Naive thymus-derived CD4-positive, alpha-beta T cell (primary cell): ENCODE measurements at regions not wholly inside any gene's neighbourhood (a gene's known extent, or its start where the extent isn't known, plus 50 kb on each side); places are given as distances from the start of the nearest gene placed in this dataset.
A peak's percentile ranks its signal among the peaks of the same experiment; 100 is the strongest.

Experiments
- ATAC-seq: fragments of 150-1000 bp; cut with Tn5 transposase; 2 replicates; pipeline ENCODE4 v1.10.0; 2021; ENCODE audit warnings: mild to moderate bottlenecking, moderate library complexity
- CTCF ChIA-PET: fragments of 350-600 bp; sonication (Branson Sonifier 250); formaldehyde crosslinking; loops from one replicate; lab custom pipeline; 2021; ENCODE audit warnings: antibody characterized with exemption; lab: Charles Lee
- POLR2A ChIA-PET: fragments of 350-600 bp; sonication (Branson Sonifier 250); formaldehyde crosslinking; loops from one replicate; lab custom pipeline; 2021; ENCODE audit warnings: antibody characterized with exemption, inconsistent platforms; lab: Charles Lee
- DNase-seq, 9 donors: peaks; one replicate each; pipeline versions ENCODE4 v3.0.0 to v3.0.0-alpha.2; 2020 to 2022; ENCODE audit warnings: mixed read lengths in 1 of 9
- H3K27ac ChIP-seq: one replicate; pipeline ENCODE4 v1.7.0; 2013; ENCODE audit warnings: mild to moderate bottlenecking, low read depth, low read length, moderate library complexity
- H3K27me3 ChIP-seq, 2 donors: one replicate each; pipeline ENCODE4 v1.7.0; 2013; ENCODE audit warnings: low read length in 2 of 2, mild to moderate bottlenecking in 2 of 2, moderate library complexity in 2 of 2; ENCODE audit not compliant: control insufficient read depth in 2 of 2, insufficient read depth in 2 of 2
- H3K36me3 ChIP-seq, 3 experiments: 1 replicate in 2 of 3; 2 replicates in 1 of 3; pipeline ENCODE4 v1.7.0; 2013; ENCODE audit warnings: low read length in 3 of 3, mild to moderate bottlenecking in 3 of 3, moderate library complexity in 1 of 3; ENCODE audit not compliant: insufficient read depth in 3 of 3, control insufficient read depth in 2 of 3
- H3K4me1 ChIP-seq, 2 donors: one replicate each; pipeline ENCODE4 v1.7.0; 2013; ENCODE audit warnings: low read length in 2 of 2, mild to moderate bottlenecking in 2 of 2, moderate library complexity in 1 of 2; ENCODE audit not compliant: control insufficient read depth in 2 of 2, insufficient read depth in 2 of 2
- H3K4me3 ChIP-seq: 2 replicates; pipeline ENCODE4 v1.7.0; 2013; ENCODE audit warnings: mild to moderate bottlenecking, low read length
- H3K9me3 ChIP-seq, 3 experiments: 1 replicate in 2 of 3; 2 replicates in 1 of 3; pipeline ENCODE4 v1.7.0; 2013; ENCODE audit warnings: low read length in 3 of 3; ENCODE audit not compliant: control insufficient read depth in 2 of 3
- H3K27ac Mint-ChIP-seq, 9 donors: one replicate each; pipeline ENCODE4 v1.8.0; 2020 to 2022; ENCODE audit warnings: mixed read lengths in 9 of 9, mild to moderate bottlenecking in 8 of 9, moderate library complexity in 5 of 9, inconsistent platforms in 2 of 9
- H3K27me3 Mint-ChIP-seq, 5 donors: one replicate each; pipeline ENCODE4 v1.8.0; 2021 to 2022; ENCODE audit warnings: mixed read lengths in 5 of 5, mild to moderate bottlenecking in 1 of 5
- H3K36me3 Mint-ChIP-seq, 5 donors: one replicate each; pipeline ENCODE4 v1.8.0; 2020 to 2022; ENCODE audit warnings: mixed read lengths in 5 of 5, mild to moderate bottlenecking in 3 of 5, inconsistent platforms in 1 of 5
- H3K4me1 Mint-ChIP-seq, 7 donors: one replicate each; pipeline ENCODE4 v1.8.0; 2020 to 2022; ENCODE audit warnings: mixed read lengths in 7 of 7, mild to moderate bottlenecking in 3 of 7, inconsistent platforms in 1 of 7
- H3K4me3 Mint-ChIP-seq, 10 donors: one replicate each; pipeline ENCODE4 v1.8.0; 2020 to 2022; ENCODE audit warnings: mild to moderate bottlenecking in 10 of 10, mixed read lengths in 10 of 10, moderate library complexity in 6 of 10, inconsistent platforms in 2 of 10
- H3K9me3 Mint-ChIP-seq, 11 donors: one replicate each; pipeline ENCODE4 v1.8.0; 2020 to 2022; ENCODE audit warnings: mixed read lengths in 11 of 11, mild to moderate bottlenecking in 4 of 11, inconsistent platforms in 1 of 11, moderate library complexity in 1 of 11
- intact Hi-C, 2 donors: fragments of 100-400 bp; cut with micrococcal nuclease; formaldehyde crosslinking; loops; one replicate each; pipeline ENCODE4 v1.15.1; 2023

DNA sequence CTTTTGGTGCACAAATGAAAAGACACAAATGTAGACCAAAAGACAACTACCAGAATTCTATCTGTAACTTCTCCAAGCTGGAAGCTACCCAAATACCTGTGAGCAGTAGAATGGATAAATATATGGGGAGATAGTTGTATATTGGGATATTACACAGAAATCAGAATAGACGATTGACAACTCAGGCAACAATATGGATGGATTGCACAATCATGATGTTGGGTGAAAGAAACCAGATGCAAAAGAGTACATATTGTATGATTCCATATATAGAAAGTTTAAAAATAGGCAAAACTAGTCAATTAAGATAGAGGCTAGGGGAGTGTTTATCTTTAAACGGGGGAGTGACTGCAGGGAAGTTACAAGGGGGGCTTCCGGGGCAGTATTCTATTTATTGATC, 77.5 kb upstream of the NKD1 start:
- H3K27me3 Mint-ChIP-seq: peaks cover 7 to 49% (median 11%) of the 10 kb centered on the region in 5 donors
- H3K27ac Mint-ChIP-seq: no peak overlapping the region
- H3K36me3 ChIP-seq: no peaks in the 10 kb centered on the region
- CTCF ChIA-PET: no interaction called here
- no peak overlapping the region for H3K27ac ChIP-seq
- H3K27me3 ChIP-seq: no peaks in the 10 kb centered on the region
- ATAC-seq (no peak), DNase-seq (no peak)
- H3K4me1 ChIP-seq: no peaks in the 10 kb centered on the region
- no peaks in the 10 kb centered on the region for H3K9me3 ChIP-seq
- H3K4me3 Mint-ChIP-seq: no peak overlapping the region
- no peaks in the 10 kb centered on the region for H3K36me3 Mint-ChIP-seq
- peaks cover 0 to 2% (median 0%) of the 10 kb centered on the region in 11 donors for H3K9me3 Mint-ChIP-seq
- H3K4me3 ChIP-seq: no peak overlapping the region
- peaks cover 9 to 28% (median 19%) of the 10 kb centered on the region in 7 donors for H3K4me1 Mint-ChIP-seq
- POLR2A ChIA-PET: no interaction called here
- intact Hi-C loops: no loop called here

DNA sequence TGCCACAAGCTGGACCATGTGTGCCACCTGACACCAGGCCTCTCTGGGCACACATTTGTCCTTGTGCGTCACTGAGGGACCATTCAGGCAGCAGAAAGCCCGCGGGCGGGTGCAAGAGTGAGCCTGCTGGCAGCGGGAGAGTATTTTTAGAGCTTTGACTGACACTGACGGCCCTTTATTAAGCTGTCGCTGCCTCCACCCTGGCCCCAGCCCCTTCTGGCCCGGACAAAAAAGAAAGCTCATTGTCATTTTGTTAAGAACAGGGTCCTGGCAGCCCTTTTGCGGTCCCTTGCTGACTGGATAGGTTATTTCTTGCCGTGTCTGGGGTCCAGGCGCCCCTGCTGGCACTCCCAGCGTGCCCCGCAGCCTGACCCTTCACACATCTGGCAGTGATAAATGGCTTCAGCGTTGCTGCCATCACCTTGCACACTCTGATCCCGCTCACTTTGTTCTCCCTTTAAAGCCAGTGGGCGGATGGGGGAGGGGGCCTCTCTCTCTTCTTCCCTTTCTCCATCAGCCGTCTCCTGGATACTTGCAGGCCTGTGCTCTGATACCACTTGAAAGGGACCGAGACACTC, 78.4 kb upstream of the NKD1 start:
- Mint-ChIP-seq H3K9me3 (peaks cover 0 to 2% (median 0%) of the 10 kb centered on the region in 11 donors), H3K36me3 (no peaks in the 10 kb centered on the region), H3K27me3 (peaks cover 7 to 54% (median 11%) of the 10 kb centered on the region in 5 donors), H3K4me1 (peaks cover 9 to 26% (median 19%) of the 10 kb centered on the region in 7 donors), H3K4me3 (peak overlapping the region in 1 of 10 donors; percentile 18), H3K27ac (no peak overlapping the region)
- ATAC-seq (no peak), DNase-seq (no peak)
- H3K4me1 ChIP-seq: no peaks in the 10 kb centered on the region
- no peak overlapping the region for H3K27ac ChIP-seq
- POLR2A ChIA-PET: no interaction called here
- CTCF ChIA-PET: no interaction called here
- no peaks in the 10 kb centered on the region for H3K9me3 ChIP-seq
- intact Hi-C loops: loop anchor here in 1 of 2 donors (5.0 kb wide), 1 partner anchor 77 kb away; the partner anchor contains the start of gene NKD1
- no peak overlapping the region for H3K4me3 ChIP-seq
- no peaks in the 10 kb centered on the region for H3K36me3 ChIP-seq
- H3K27me3 ChIP-seq: no peaks in the 10 kb centered on the region

DNA sequence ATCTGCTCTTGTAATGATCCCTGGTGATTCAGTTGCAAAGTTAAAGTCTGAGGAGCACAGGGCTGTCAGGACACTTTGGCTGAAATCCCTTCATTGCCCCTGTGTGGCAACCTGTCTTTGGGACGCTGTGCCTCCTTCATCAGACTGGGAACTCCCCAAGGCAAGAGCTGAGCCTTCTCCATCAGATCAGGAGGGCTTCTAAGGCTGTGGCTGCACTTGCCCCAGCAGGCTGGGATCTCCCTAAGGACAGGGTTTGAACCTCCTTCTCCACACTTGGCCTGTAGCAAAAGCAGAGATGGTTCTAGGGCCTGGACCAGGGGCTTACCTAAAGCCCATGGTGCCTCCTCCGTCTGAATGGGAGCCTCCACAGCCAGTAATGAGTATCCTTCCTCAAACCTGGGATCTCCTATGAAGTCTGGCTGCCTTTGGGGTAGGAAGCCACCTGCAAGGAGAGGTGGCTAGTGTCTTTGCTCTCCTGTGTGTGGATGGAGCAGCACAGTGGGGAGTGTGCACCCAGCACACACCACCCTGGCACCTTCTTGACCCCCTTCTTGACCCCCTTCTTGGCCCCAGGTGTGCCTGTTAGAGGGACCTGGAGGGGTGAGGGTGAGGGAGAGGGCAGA, 79.0 kb upstream of the NKD1 start:
- POLR2A ChIA-PET: no interaction called here
- H3K4me1 ChIP-seq: no peaks in the 10 kb centered on the region
- H3K27me3 ChIP-seq: no peaks in the 10 kb centered on the region
- ATAC-seq (no peak), DNase-seq (no peak)
- no peak overlapping the region for H3K27ac ChIP-seq
- CTCF ChIA-PET: no interaction called here
- Mint-ChIP-seq H3K4me1 (peaks cover 9 to 24% (median 17%) of the 10 kb centered on the region in 7 donors), H3K36me3 (no peaks in the 10 kb centered on the region), H3K27me3 (peaks cover 7 to 55% (median 11%) of the 10 kb centered on the region in 5 donors), H3K9me3 (peaks cover 0 to 2% (median 0%) of the 10 kb centered on the region in 11 donors), H3K27ac (peak overlapping the region in 1 of 9 donors; percentile 26), H3K4me3 (peak overlapping the region in 9 of 10 donors; percentile 55 to 71 (median 60))
- H3K4me3 ChIP-seq: no peak overlapping the region
- no peaks in the 10 kb centered on the region for H3K36me3 ChIP-seq
- intact Hi-C loops: loop anchor here in 1 of 2 donors (5.0 kb wide), 1 partner anchor 78 kb away; the partner anchor contains the start of gene NKD1
- H3K9me3 ChIP-seq: no peaks in the 10 kb centered on the region

DNA sequence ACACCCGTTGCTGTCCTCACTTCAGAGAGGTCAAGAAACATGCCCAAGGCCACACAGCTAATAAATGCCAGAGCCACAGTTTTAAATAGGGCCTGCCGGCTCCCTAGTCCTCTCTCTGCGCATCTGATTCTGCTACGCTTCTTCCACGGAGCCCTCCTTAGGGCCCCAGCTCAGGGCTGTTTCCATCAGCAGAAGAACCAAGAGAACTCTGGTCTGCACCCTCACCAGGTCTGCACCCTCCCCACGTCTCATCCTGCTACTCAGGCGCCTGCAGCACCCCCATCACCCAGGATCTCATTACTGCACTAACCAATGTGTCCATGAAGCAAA, 79.5 kb upstream of the NKD1 start:
- Histone ChIP-seq H3K4me1 (no peaks in the 10 kb centered on the region), H3K27me3 (no peaks in the 10 kb centered on the region), H3K36me3 (no peaks in the 10 kb centered on the region), H3K27ac (no peak overlapping the region), H3K9me3 (no peaks in the 10 kb centered on the region), H3K4me3 (no peak overlapping the region)
- DNase-seq: no peak
- Mint-ChIP-seq H3K27me3 (peaks cover 7 to 60% (median 11%) of the 10 kb centered on the region in 5 donors), H3K27ac (peak overlapping the region in 2 of 9 donors; percentile 26 to 41), H3K9me3 (peaks cover 0 to 2% (median 0%) of the 10 kb centered on the region in 11 donors), H3K4me3 (peak overlapping the region in 9 of 10 donors; percentile 58 to 77 (median 66)), H3K36me3 (no peaks in the 10 kb centered on the region), H3K4me1 (peaks cover 3 to 20% (median 16%) of the 10 kb centered on the region in 7 donors)
- intact Hi-C loops: loop anchor here in 1 of 2 donors (5.0 kb wide), 1 partner anchor 79 kb away; the partner anchor contains the start of gene NKD1
- no peak for ATAC-seq
- POLR2A ChIA-PET: no interaction called here
- CTCF ChIA-PET: no interaction called here

DNA sequence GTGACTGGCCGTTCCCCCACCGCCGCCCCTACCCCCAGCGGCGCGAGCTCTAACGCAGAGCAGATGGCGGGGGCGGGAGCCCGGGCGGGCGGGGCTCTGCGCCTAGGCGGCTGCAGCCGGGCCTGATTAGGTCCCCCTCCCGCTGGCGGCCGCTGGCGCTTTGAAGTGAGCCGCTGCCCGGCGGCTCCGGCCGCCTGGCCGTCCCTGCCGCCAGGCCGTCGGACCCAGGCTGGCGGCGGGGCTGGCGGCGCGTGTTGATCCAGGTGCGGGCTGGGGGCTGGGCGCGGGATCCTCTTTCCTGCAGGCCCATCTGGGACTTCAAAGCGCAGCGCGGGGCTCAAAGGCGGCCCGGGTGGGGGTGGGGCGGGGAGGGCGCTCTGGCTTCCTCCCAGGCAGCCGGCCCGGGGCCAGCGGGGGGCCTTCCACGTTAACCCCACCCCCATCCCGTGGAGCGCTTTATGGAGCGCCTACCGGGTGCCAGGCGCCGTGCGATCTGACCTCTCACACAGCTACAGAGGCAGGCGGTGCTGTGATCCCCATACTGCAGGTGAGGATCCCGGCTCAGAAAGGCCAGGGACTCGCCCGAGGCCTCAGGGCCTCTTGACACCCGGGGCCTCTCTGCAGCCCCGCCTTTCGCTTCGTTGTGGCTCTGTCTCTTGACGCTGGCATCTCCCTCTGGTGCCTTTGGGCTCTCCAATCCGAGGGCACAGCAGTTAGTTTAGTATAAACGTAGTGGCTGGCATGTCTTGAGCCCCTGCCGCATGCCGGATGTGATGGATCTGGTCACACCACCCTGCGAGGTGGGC, 80.0 kb upstream of the NKD1 start:
- Mint-ChIP-seq H3K4me3 (peak overlapping the region; percentile 25 to 88 (median 72)), H3K27me3 (peaks cover 7 to 61% (median 11%) of the 10 kb centered on the region in 5 donors), H3K36me3 (no peaks in the 10 kb centered on the region), H3K4me1 (peaks cover 0 to 19% (median 14%) of the 10 kb centered on the region in 7 donors), H3K9me3 (peaks cover 0 to 2% (median 0%) of the 10 kb centered on the region in 11 donors), H3K27ac (peak overlapping the region in 2 of 9 donors; percentile 26 to 41)
- intact Hi-C loops: loop anchor here in 1 of 2 donors (5.0 kb wide), 1 partner anchor 79 kb away; the partner anchor contains the start of gene NKD1
- no peaks in the 10 kb centered on the region for H3K4me1 ChIP-seq
- peak in 4 of 9 donors; percentile 7 to 20 (median 12) for DNase-seq
- CTCF ChIA-PET: no interaction called here
- H3K9me3 ChIP-seq: no peaks in the 10 kb centered on the region
- H3K27me3 ChIP-seq: no peaks in the 10 kb centered on the region
- H3K36me3 ChIP-seq: no peaks in the 10 kb centered on the region
- ATAC-seq: peak; percentile 12
- H3K27ac ChIP-seq: no peak overlapping the region
- POLR2A ChIA-PET: no interaction called here
- no peak overlapping the region for H3K4me3 ChIP-seq

DNA sequence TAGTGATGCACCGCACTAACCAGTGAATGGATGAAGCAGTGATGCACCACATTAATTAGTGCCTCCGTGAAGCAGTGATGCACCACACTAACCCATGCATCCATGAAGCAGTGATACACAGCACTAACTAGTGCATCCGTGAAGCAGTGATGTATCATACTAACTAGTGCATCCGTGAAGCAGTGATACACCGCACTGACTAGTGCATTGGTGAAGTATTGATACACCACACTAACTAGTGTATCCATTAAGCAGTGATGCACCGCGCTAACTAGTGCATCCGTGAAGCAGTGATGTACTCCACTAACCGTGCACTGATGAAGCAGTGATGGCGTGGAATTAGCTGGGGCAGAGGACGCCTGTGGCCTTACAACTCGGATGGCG, 80.6 kb upstream of the NKD1 start:
- no peaks in the 10 kb centered on the region for H3K9me3 ChIP-seq
- H3K4me1 ChIP-seq: no peaks in the 10 kb centered on the region
- no peaks in the 10 kb centered on the region for H3K27me3 ChIP-seq
- no peak overlapping the region for H3K4me3 ChIP-seq
- no peak overlapping the region for H3K27ac ChIP-seq
- Mint-ChIP-seq H3K27ac (no peak overlapping the region), H3K36me3 (no peaks in the 10 kb centered on the region), H3K4me3 (peak overlapping the region in 8 of 10 donors; percentile 69 to 88 (median 74)), H3K27me3 (peaks cover 7 to 61% (median 11%) of the 10 kb centered on the region in 5 donors), H3K9me3 (peaks cover 0 to 2% (median 0%) of the 10 kb centered on the region in 11 donors), H3K4me1 (peaks cover 4 to 19% (median 11%) of the 10 kb centered on the region in 7 donors)
- DNase-seq (no peak), ATAC-seq (no peak)
- intact Hi-C loops: loop anchor here in 1 of 2 donors (5.0 kb wide), 1 partner anchor 80 kb away; the partner anchor contains the start of gene NKD1
- ChIA-PET CTCF (no interaction called here), POLR2A (no interaction called here)
- H3K36me3 ChIP-seq: no peaks in the 10 kb centered on the region
